Activated T-cell treated with anti-CD3 and anti-CD28 coated beads, Interleukin-2, amount 50 U/mL, for 72 hours (primary cell): ENCODE measurements at regions not wholly inside any gene's neighbourhood (a gene's known extent, or its start where the extent isn't known, plus 50 kb on each side); places are given as distances from the start of the nearest gene placed in this dataset.
"Not testable (repeated sequence)": the region's sequence is repeated elsewhere in the genome, so short reads cannot be mapped to it uniquely, and the experiment has no call there.

Experiments
- ATAC-seq, 2 donors: fragments of 150-1000 bp; cut with Tn5 transposase; replicated peaks in 1 of 2; 2 replicates each; pipeline ENCODE4 v1.10.0; 2021; ENCODE audit warnings: moderate library complexity in 2 of 2, mild to moderate bottlenecking in 1 of 2
- DNase-seq, 2 donors: peaks; one replicate each; pipeline ENCODE4 v3.0.0; 2021 to 2022; ENCODE audit warnings: mixed read lengths in 1 of 2
- H3K27ac Mint-ChIP-seq: one replicate; pipeline ENCODE4 v1.8.0; 2022; ENCODE audit warnings: mild to moderate bottlenecking, moderate library complexity, mixed read lengths
- H3K27me3 Mint-ChIP-seq: one replicate; pipeline ENCODE4 v1.8.0; 2022; ENCODE audit warnings: low read depth, mixed read lengths
- H3K36me3 Mint-ChIP-seq, 2 donors: one replicate each; pipeline ENCODE4 v1.8.0; 2022; ENCODE audit warnings: mixed read lengths in 2 of 2, mild to moderate bottlenecking in 1 of 2; ENCODE audit not compliant: insufficient read depth in 2 of 2
- H3K4me1 Mint-ChIP-seq: one replicate; pipeline ENCODE4 v1.8.0; 2022; ENCODE audit warnings: low read depth, mixed read lengths
- H3K4me3 Mint-ChIP-seq, 2 donors: one replicate each; pipeline ENCODE4 v1.8.0; 2022; ENCODE audit warnings: mild to moderate bottlenecking in 2 of 2, mixed read lengths in 2 of 2, moderate library complexity in 2 of 2
- H3K9me3 Mint-ChIP-seq, 2 donors: one replicate each; pipeline ENCODE4 v1.8.0; 2022; ENCODE audit warnings: mixed read lengths in 2 of 2

DNA sequence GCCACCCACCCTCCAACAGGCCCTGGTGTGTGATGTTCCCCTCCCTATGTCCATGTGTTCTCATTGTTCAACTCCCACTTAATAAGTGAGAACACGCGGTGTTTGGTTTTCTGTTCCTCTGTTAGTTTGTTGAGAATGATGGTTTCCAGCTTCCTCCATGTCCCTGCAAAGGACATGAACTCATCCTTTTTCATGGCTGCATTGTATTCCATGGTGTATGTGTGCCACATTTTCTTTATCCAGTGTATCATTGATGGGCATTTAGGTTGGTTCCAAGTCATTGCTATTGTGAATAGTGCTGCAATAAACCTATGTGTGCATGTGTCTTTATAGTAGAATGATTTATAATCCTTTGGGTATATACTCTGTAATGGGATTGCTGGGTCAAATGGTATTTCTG is 424.2 kb upstream of the MEF2C start:
- ATAC-seq, H3K9me3 Mint-ChIP-seq, DNase-seq, H3K4me3 Mint-ChIP-seq, H3K36me3 Mint-ChIP-seq, H3K27ac Mint-ChIP-seq, H3K4me1 Mint-ChIP-seq, H3K27me3 Mint-ChIP-seq: not testable (repeated sequence)

DNA sequence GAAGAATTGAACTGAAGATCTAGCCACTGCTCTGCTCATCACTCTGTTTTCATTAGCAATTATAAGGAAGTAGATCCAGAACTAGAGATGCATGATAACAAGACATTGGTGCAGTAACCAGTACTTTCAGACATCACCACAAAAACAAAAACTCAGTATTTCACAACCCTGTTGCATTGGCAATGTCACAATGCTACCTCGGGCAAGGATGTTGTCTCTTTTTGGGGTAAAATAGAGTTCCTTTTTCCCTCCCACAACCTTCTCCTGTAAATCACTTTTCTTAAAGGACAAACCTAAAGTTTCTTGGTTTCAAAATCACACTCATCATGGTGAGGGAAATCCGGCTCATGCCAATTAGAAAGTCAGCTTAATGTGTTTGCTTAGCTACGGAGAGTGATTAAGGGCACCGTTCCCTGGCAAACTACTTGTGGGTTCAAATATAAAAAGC is 420.1 kb upstream of the MEF2C start:
- H3K27me3 Mint-ChIP-seq = peaks cover 4% of the 10 kb centered on the region
- H3K36me3 Mint-ChIP-seq = no peaks in the 10 kb centered on the region
- H3K27ac Mint-ChIP-seq = no peak overlapping the region
- H3K9me3 Mint-ChIP-seq = peaks cover 0 to 2% of the 10 kb centered on the region in 2 donors
- ATAC-seq = no peak
- no peak overlapping the region for H3K4me3 Mint-ChIP-seq
- H3K4me1 Mint-ChIP-seq = no peaks in the 10 kb centered on the region
- DNase-seq = no peak

DNA sequence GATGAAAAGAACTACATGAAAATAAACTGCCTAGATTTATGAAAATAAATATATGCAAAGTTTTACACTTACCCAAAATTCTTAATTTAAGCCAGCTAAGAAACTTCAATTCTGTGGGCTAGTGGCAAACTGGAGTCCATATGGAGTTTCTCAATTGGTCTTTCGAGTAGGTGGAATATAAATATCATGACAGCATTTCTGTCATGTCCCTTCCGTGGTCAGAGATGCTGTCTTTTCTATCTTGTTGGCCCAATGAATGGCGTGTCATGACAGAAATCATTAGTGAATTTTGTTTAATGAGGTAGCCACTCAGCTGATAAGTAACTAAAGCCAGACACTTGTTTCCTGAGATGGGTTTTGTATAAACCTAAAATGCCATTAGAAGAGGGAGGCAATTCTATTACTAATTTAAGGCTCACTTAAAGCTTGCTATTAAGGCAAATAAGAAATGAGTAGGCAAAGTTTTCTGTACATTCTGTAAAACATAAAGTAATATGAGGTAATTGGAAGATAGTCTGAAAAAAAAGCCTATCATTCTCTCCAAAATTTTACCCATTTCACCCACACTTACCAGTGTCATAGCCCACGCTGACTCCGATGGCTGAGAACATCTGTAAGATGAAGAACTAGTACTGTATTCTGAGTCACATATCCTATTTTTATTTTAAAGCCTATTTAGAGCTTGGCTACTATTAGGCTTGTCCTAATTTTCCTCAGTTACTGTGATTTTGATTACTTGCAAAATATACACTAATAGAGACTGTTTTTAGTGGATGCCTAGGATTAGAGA is 419.3 kb upstream of the MEF2C start:
- H3K36me3 Mint-ChIP-seq = no peaks in the 10 kb centered on the region
- peaks cover 0 to 2% of the 10 kb centered on the region in 2 donors for H3K9me3 Mint-ChIP-seq
- H3K27me3 Mint-ChIP-seq = no peaks in the 10 kb centered on the region
- no peak overlapping the region for H3K27ac Mint-ChIP-seq
- DNase-seq (no peak), ATAC-seq (no peak)
- H3K4me1 Mint-ChIP-seq = peaks cover 3% of the 10 kb centered on the region
- no peak overlapping the region for H3K4me3 Mint-ChIP-seq

DNA sequence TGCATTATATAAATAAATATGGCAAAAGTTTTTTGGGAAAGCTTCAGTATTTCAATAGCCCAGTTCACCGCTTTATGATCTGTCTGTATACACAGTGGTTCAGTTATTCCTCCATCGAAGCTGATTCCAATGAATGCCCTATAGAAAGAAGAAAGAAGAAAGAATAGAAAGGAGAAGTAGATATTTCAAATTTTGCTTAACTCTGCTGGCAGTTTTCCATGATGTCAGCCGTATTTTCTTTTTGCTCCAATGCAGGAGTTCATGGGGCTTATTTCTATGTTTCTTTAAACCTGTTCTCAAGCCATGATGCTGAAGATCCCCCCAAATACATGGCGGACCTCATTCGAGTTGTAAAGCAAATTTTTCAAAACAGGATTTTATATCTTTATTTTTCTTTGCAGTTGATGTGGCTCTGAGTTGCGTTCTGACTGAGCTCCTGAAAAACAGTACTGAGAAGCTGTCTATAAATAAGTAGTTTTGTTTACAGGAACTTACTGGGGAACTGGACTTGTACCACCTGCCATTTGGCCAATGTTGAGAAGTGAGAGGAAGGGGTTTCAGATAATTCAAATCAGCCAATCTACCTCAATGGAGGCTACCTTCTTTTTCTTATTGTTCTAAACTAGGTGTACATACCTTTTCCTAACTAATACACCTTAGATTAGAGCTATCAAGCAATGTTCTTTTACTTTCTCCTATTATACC is 418.5 kb upstream of the MEF2C start:
- DNase-seq = no peak
- Mint-ChIP-seq H3K27ac (no peak overlapping the region), H3K4me3 (no peak overlapping the region), H3K4me1 (peaks cover 11% of the 10 kb centered on the region), H3K27me3 (no peaks in the 10 kb centered on the region), H3K9me3 (peaks cover 0 to 5% of the 10 kb centered on the region in 2 donors), H3K36me3 (no peaks in the 10 kb centered on the region)
- no peak for ATAC-seq

DNA sequence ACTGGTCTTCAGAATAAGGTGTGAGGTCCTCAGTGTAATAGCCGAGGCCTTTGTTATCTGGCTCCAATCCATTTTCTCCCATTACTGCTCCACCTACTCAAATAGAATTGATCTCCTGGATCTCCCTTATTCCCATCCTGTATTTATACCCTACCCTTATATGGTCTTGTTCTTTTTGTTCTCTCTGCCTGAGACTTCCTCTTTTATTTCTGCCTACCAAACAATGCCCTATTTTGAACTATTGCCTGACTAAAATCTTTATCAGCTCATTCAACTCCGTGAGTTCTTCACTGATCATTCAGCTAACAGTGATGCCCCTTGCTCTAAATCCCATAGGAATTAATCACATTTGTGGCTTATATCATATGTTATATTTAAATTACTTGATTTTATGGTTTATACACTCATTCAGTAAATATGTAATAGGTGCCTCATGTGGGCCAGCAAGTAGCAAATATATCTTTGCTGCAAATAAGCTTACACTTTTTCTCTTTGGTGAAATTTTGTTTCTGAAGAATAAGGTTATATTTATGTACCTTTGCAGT is 417.5 kb upstream of the MEF2C start:
- H3K27ac Mint-ChIP-seq = no peak overlapping the region
- no peaks in the 10 kb centered on the region for H3K36me3 Mint-ChIP-seq
- ATAC-seq (no peak), DNase-seq (no peak)
- H3K4me3 Mint-ChIP-seq = no peak overlapping the region
- H3K9me3 Mint-ChIP-seq = peaks cover 0 to 5% of the 10 kb centered on the region in 2 donors
- peaks cover 13% of the 10 kb centered on the region for H3K4me1 Mint-ChIP-seq
- no peaks in the 10 kb centered on the region for H3K27me3 Mint-ChIP-seq

DNA sequence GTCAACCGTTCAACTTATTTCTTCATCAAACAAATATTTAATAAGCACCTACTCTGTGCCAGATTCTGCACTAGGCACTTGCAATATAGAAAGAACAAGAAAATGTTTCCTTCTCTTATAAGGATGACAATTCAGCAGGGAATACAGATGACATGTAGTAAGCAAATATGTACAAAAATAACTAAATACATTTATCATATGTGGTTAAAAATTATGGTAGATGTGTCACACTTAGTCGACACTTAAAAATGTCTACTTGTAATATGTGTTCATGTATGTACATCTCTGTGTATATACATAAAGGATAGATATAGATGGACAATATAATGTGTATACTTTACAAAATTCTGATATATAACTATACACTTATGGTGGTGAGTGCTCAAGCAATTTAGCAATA is 417.0 kb upstream of the MEF2C start:
- ATAC-seq = no peak
- no peaks in the 10 kb centered on the region for H3K36me3 Mint-ChIP-seq
- peaks cover 0 to 5% of the 10 kb centered on the region in 2 donors for H3K9me3 Mint-ChIP-seq
- DNase-seq = no peak
- no peak overlapping the region for H3K4me3 Mint-ChIP-seq
- H3K27me3 Mint-ChIP-seq = no peaks in the 10 kb centered on the region
- no peak overlapping the region for H3K27ac Mint-ChIP-seq
- H3K4me1 Mint-ChIP-seq = peaks cover 13% of the 10 kb centered on the region

DNA sequence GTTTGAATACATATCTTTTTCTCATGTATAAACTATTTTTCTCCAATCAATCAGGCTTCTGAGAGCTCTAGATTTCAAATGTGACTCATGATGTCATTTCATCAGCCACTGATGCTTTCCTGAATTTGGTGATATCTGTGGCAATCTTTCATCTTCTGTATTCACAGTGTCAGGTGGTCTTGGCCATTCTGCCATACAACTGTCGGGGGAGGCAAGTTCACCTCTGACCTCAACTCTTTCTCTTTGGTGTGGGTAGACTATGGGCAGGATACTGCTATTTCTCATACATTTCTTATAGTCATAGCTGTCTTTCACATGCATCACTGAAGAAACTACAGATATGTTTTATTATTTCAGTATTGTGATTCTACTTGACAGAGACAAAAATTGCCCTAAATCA is 414.1 kb upstream of the MEF2C start:
- peak; percentile 5 to 47 for DNase-seq
- Mint-ChIP-seq H3K27ac (no peak overlapping the region), H3K4me3 (no peak overlapping the region), H3K9me3 (peaks cover 0 to 5% of the 10 kb centered on the region in 2 donors), H3K36me3 (no peaks in the 10 kb centered on the region), H3K27me3 (no peaks in the 10 kb centered on the region), H3K4me1 (peaks cover 13% of the 10 kb centered on the region)
- peak; percentile 78 to 99 for ATAC-seq

DNA sequence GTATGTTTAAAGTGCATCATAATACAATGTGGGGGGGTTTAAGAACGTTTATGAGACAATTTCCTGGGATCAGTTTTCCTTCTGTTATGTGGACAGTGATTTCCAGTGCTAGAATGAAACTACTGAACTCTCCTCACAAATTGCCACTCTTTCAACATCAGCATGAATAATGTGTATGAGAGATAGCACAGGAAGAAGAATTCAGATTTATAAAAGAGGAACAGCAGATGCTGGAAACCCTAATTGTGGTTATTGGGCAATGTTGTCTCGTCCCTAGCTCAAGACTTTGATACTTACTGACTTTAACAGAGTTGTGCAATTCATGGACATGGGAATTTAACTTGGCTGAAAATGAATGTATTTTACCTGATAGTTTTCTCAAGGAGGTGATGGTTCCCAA is 410.8 kb upstream of the MEF2C start:
- H3K4me1 Mint-ChIP-seq = peaks cover 13% of the 10 kb centered on the region
- peaks cover 0 to 2% of the 10 kb centered on the region in 2 donors for H3K9me3 Mint-ChIP-seq
- H3K4me3 Mint-ChIP-seq = no peak overlapping the region
- DNase-seq = no peak
- no peaks in the 10 kb centered on the region for H3K27me3 Mint-ChIP-seq
- ATAC-seq = no peak
- H3K27ac Mint-ChIP-seq = no peak overlapping the region
- no peaks in the 10 kb centered on the region for H3K36me3 Mint-ChIP-seq

DNA sequence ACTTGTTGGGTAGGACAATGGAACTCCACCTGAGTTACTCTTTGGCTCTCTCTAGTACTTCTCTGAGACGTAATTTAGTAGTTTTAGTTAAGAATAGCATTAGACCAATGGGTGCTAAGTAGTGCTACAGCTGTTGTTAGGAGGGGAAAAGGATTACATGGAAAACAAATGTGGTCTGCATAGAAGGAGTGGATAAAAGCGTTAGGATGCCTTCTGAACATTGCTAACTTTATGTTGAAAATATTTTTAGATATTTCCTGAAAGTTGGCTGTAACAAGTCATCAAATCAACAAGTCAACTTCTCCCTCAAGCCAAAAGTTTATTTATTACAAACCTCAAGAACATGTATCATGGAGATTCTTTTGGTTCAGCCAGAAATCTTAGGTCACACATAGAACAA is 409.5 kb upstream of the MEF2C start:
- no peaks in the 10 kb centered on the region for H3K36me3 Mint-ChIP-seq
- H3K27me3 Mint-ChIP-seq = no peaks in the 10 kb centered on the region
- peaks cover 12% of the 10 kb centered on the region for H3K4me1 Mint-ChIP-seq
- no peak for DNase-seq
- no peak overlapping the region for H3K4me3 Mint-ChIP-seq
- ATAC-seq = no peak
- peaks cover 0 to 2% of the 10 kb centered on the region in 2 donors for H3K9me3 Mint-ChIP-seq
- no peak overlapping the region for H3K27ac Mint-ChIP-seq

DNA sequence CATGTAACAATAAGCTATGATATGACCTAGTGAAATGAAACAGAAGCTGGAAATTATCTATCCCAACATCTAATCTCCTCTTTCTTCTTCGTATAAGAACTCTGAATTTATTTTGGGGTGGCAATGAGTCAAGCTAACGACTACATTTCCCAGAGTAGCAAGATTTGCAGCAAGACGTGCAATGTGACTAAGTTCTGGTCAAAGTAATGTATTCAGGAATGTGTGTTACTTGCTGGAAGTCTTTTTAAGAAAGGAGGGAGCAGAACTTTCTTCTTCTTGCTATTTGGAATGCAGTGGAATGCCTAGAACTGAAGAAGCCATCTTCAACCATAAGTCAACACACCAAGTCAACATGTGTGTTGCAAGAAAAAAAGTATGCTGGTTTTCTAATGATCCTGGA is 406.6 kb upstream of the MEF2C start:
- no peak for ATAC-seq
- Mint-ChIP-seq H3K27ac (no peak overlapping the region), H3K4me1 (no peaks in the 10 kb centered on the region), H3K27me3 (peaks cover 6% of the 10 kb centered on the region), H3K36me3 (no peaks in the 10 kb centered on the region), H3K9me3 (peaks cover 2 to 4% of the 10 kb centered on the region in 2 donors), H3K4me3 (no peak overlapping the region)
- no peak for DNase-seq

DNA sequence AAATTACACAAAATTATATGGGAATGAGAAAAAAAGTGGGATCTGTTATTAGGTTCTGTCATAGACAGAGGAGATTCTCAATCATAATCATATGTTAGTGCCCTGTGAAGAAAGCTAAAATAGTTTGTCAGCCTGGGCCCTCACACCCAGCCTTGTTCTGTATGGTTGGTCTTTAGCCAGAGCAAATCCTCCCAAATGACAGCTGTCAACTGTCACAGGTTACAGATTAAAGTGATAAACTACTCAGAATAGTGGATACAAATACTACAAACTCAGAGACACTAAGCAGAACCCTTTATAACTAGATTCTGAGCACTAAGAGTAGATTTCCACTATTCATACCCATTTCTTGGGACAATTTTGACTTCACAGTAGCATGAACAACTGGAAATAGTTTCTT is 405.0 kb upstream of the MEF2C start:
- H3K27me3 Mint-ChIP-seq = peaks cover 6% of the 10 kb centered on the region
- no peak overlapping the region for H3K27ac Mint-ChIP-seq
- DNase-seq (no peak), ATAC-seq (no peak)
- H3K4me3 Mint-ChIP-seq = no peak overlapping the region
- peaks cover 3 to 6% of the 10 kb centered on the region in 2 donors for H3K9me3 Mint-ChIP-seq
- no peaks in the 10 kb centered on the region for H3K4me1 Mint-ChIP-seq
- no peaks in the 10 kb centered on the region for H3K36me3 Mint-ChIP-seq

DNA sequence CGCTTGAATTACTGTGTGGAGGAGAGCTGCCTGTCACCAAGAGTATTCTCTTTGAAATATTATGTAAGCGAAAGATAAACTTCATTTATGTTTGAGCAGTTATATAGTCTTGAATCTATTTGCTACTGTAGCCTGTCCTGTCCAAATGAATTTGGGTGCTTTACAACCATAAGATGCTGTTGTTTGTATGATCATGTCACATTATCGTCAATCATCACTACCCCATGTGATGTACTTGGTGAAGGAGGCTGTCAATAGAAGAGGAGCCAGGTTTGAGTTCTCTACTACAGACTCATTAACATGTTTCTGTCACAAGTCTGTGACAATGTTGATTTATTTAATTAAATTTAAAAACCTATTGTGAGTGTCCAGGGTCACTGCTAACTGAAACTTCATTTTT is 403.3 kb upstream of the MEF2C start:
- no peak for DNase-seq
- H3K9me3 Mint-ChIP-seq = peaks cover 3 to 6% of the 10 kb centered on the region in 2 donors
- H3K36me3 Mint-ChIP-seq = no peaks in the 10 kb centered on the region
- ATAC-seq = no peak
- H3K4me1 Mint-ChIP-seq = no peaks in the 10 kb centered on the region
- H3K4me3 Mint-ChIP-seq = no peak overlapping the region
- H3K27ac Mint-ChIP-seq = no peak overlapping the region
- peaks cover 6% of the 10 kb centered on the region for H3K27me3 Mint-ChIP-seq

DNA sequence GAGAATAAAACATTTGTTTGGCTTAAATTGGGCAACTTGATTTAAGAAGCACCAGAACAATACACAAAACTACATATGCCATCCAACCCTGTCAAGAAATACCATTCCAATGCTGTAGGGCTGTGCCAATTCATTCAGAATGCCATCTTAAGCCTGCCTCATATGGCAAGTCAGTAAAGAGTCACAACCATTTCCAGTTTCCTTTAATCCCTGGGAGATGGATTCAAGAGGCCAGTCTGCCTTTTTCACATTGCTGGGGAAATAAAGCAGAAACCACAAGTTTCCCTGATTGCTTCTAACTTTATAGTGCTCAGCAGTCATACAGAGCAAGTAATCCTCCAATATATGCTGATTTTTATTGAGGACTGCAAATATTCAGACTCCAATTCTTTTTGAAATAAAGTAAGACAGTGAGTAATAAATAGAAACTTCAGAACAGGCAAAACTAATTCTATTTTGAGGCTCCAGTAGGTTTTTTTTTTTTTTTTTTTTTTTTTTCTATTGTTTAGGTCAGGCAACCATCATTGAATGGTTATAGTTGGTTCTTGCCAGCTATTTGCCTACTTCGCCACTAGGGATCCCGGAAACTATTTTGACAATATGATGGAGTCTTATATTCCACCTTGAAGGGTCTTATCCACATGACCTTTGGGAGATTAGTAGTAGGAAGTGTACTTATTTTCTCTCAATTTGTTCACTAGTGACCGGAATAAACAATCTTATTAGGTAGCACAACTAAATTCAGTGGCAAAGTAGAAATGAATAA is 400.9 kb upstream of the MEF2C start:
- no peak overlapping the region for H3K27ac Mint-ChIP-seq
- peaks cover 3 to 6% of the 10 kb centered on the region in 2 donors for H3K9me3 Mint-ChIP-seq

More for the DNA sequence above, 400.9 kb upstream of the MEF2C start:
- H3K36me3 Mint-ChIP-seq = no peaks in the 10 kb centered on the region
- no peak overlapping the region for H3K4me3 Mint-ChIP-seq
- peaks cover 6% of the 10 kb centered on the region for H3K27me3 Mint-ChIP-seq
- H3K4me1 Mint-ChIP-seq = no peaks in the 10 kb centered on the region
- DNase-seq (no peak), ATAC-seq (no peak)
